ENCODE measurements at regions not wholly inside any gene's neighbourhood (a gene's known extent, or its start where the extent isn't known, plus 50 kb on each side); places are given as distances from the start of the nearest gene placed in this dataset.
"Not testable (repeated sequence)": the region's sequence is repeated elsewhere in the genome, so short reads cannot be mapped to it uniquely, and the experiment has no call there.

DNA sequence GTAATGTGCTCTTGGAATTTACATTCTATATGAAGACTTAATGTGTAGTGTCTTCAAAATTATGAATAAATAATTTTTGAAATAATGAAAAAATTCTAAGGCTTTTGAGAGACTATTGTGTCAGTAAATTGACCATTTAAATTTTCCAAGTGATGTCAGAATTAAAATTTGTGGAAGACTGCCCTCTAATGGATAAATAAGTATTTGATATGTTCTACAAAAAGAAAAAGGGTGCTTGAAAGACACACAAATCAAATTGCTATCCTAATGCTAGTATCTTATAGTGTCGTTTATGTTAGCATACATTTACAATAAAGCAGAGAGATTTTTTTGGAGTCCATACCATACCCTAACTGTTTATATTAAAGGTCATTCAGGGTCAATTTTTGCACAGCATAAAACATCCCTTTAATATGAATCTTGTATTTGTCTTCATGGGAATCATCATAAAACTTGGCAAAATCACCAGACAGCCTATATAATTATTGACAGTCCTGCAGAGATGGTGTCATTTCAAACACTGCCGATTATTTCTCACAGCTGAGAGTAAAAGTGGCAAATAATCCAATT lies 120.8 kb upstream of the SLC27A6 start:
- Histone ChIP-seq H3K4me3 (no peak overlapping the region), H3K27ac (no peak overlapping the region), H3K36me3 (ENCODE audit: low read depth, missing control alignments) (no peaks in the 10 kb centered on the region), H3K27me3 (no peaks in the 10 kb centered on the region), H3K9me3 (no peaks in the 10 kb centered on the region), H3K4me1 (no peaks in the 10 kb centered on the region)
- intact Hi-C loops (cut with DNase I; ENCODE audit: low total_unique reads) = loop anchor here (10.0 kb wide), 2 partner anchors 170 to 630 kb away; no protein-coding TSS in a partner anchor
- no peak for DNase-seq
- 47 to 50% methylated on average over 2 of the region's 2 CpGs for WGBS, 2 donors
- TF ChIP-seq POLR2A (IDR thresholded peaks at IDR 0.05) = no peak
- TF ChIP-seq CTCF (IDR thresholded peaks at IDR 0.05) = peak in 1 of 3 experiments; percentile 44

- TF ChIP-seq POLR2A (IDR thresholded peaks at IDR 0.05) (no peak), CTCF (IDR thresholded peaks at IDR 0.05) (no peak)
- Histone ChIP-seq H3K27ac (no peak overlapping the region), H3K4me1 (no peaks in the 10 kb centered on the region), H3K4me3 (no peak overlapping the region), H3K9me3 (no peaks in the 10 kb centered on the region), H3K36me3 (ENCODE audit: low read depth, missing control alignments) (no peaks in the 10 kb centered on the region), H3K27me3 (no peaks in the 10 kb centered on the region)
- intact Hi-C loops (cut with DNase I; ENCODE audit: low total_unique reads) = no loop called here
- no peak for DNase-seq
These were observed 115.2 kb upstream of the SLC27A6 start for GRCh38 chr5:128850049-128850448.

GRCh38 chr5:128854931-128855330 lies 110.4 kb upstream of the SLC27A6 start:
- WGBS, 2 donors = 88 to 94% methylated on average over 1 of the region's 1 CpG
- Histone ChIP-seq H3K36me3 (ENCODE audit: low read depth, missing control alignments) (no peaks in the 10 kb centered on the region), H3K4me1 (no peaks in the 10 kb centered on the region), H3K9me3 (no peaks in the 10 kb centered on the region), H3K27me3 (no peaks in the 10 kb centered on the region), H3K4me3 (no peak overlapping the region), H3K27ac (no peak overlapping the region)
- no peak for TF ChIP-seq CTCF (IDR thresholded peaks at IDR 0.05)
- TF ChIP-seq POLR2A (IDR thresholded peaks at IDR 0.05) = no peak
- no peak for DNase-seq
- intact Hi-C loops (cut with DNase I; ENCODE audit: low total_unique reads) = no loop called here

DNA sequence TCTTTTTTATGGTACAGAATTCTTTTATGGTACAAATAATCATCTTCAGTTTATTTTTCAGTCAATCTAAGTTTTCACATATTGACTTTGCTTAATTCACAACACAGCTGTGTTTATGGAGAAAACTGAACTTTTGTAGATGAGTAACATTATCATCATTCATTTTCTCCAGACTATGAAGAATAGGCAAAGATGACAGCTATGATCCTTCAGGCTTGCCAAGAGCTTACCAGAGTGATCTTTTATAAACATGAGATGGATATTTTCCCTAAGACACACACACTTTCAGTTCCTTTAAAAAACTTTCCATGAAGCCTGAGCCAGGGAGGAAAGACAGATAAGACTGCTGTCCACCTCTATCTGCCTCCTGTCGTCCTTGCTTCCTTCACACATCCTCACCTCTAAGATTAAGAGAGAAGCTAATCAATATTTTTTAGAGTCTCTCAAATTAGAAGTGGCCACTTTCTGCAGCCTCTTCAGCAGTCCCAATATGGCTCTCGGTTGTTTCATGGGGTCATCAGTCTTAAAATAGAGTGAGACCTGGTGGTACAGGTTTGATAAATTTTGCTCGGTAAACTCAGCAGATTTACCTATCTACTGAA lies 108.1 kb upstream of the SLC27A6 start:
- H3K27me3 ChIP-seq = no peaks in the 10 kb centered on the region
- H3K4me3 ChIP-seq = no peak overlapping the region
- no peaks in the 10 kb centered on the region for H3K9me3 ChIP-seq
- intact Hi-C loops (cut with DNase I; ENCODE audit: low total_unique reads) = no loop called here
- H3K36me3 ChIP-seq (ENCODE audit: low read depth, missing control alignments) = no peaks in the 10 kb centered on the region
- no peaks in the 10 kb centered on the region for H3K4me1 ChIP-seq
- WGBS, 2 donors = 68 to 78% methylated on average over 3 of the region's 3 CpGs
- no peak overlapping the region for H3K27ac ChIP-seq
- TF ChIP-seq POLR2A (IDR thresholded peaks at IDR 0.05) = no peak
- TF ChIP-seq CTCF (IDR thresholded peaks at IDR 0.05) = no peak
- no peak for DNase-seq

GRCh38 chr5:128858995-128859394 lies 106.3 kb upstream of the SLC27A6 start:
- Histone ChIP-seq H3K4me3 (no peak overlapping the region), H3K27ac (no peak overlapping the region), H3K9me3 (no peaks in the 10 kb centered on the region), H3K27me3 (no peaks in the 10 kb centered on the region), H3K36me3 (ENCODE audit: low read depth, missing control alignments) (no peaks in the 10 kb centered on the region), H3K4me1 (no peaks in the 10 kb centered on the region)
- no peak for TF ChIP-seq POLR2A (IDR thresholded peaks at IDR 0.05)
- TF ChIP-seq CTCF (IDR thresholded peaks at IDR 0.05) = no peak
- no peak for DNase-seq
- WGBS, 2 donors = 92 to 97% methylated on average over 1 of the region's 1 CpG
- intact Hi-C loops (cut with DNase I; ENCODE audit: low total_unique reads) = no loop called here

DNA sequence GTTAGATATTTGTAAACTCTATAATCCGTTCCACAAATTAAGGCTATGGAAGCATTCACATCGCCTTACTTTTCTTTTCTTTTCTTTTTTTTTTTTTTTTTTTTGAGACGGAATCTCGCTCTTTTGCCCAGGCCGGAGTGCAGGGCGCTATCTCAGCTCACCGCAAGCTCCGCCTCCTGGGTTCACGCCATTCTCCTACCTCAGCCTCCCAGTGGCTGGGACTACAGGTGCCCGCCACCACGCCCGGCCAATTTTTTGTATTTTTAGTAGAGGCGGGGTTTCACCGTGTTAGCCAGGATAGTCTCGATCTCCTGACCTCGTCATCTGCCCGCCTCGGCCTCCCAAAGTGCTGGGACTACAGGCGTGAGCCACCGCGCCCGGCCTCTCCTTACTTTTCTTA lies 104.1 kb upstream of the SLC27A6 start:
- H3K9me3 ChIP-seq; H3K4me3 ChIP-seq; H3K27me3 ChIP-seq; H3K36me3 ChIP-seq (ENCODE audit: low read depth, missing control alignments); DNase-seq; intact Hi-C loops (cut with DNase I; ENCODE audit: low total_unique reads); H3K27ac ChIP-seq; H3K4me1 ChIP-seq: not testable (repeated sequence)
- WGBS, 2 donors = 79 to 84% methylated on average over 22 of the region's 22 CpGs

Measured in testis (tissue), 2 donors.